ENCODE measurements at regions not wholly inside any gene's neighbourhood (a gene's known extent, or its start where the extent isn't known, plus 50 kb on each side); places are given as distances from the start of the nearest gene placed in this dataset.

GRCh38 chr4:171644430-171645057 is 168.7 kb upstream of the GALNTL6 start:
- TF ChIP-seq POLR2A (IDR thresholded peaks at IDR 0.05; ENCODE audit: low read depth, low read length) (no peak), POLR2AphosphoS5 (IDR thresholded peaks at IDR 0.05; ENCODE audit: low read depth, low read length) (no peak)
